Tibial nerve (tissue), 3 donors: ENCODE measurements at regions not wholly inside any gene's neighbourhood (a gene's known extent, or its start where the extent isn't known, plus 50 kb on each side); places are given as distances from the start of the nearest gene placed in this dataset.

Experiments used
- CTCF ChIP-seq, 5 experiments: fragments of 200-600 bp in 3 of 5; fragments of 450-650 bp in 2 of 5; sonication (generic) in 3 of 5; IDR thresholded peaks; one replicate each; pipeline ENCODE4 v1.5.1; 2016 to 2019; ENCODE audit warnings: antibody characterized with exemption in 5 of 5, mild to moderate bottlenecking in 3 of 5, moderate library complexity in 2 of 5
- POLR2A ChIP-seq, 2 donors: fragments of 450-650 bp; IDR thresholded peaks; one replicate each; pipeline ENCODE4 v1.6.1; 2017; ENCODE audit warnings: antibody characterized with exemption in 2 of 2, mild to moderate bottlenecking in 2 of 2, moderate library complexity in 2 of 2

GRCh38 chr6:43977404-43978111 lies 149.7 kb downstream of the MRPL14 start:
- no peak for TF ChIP-seq POLR2A (IDR thresholded peaks at IDR 0.05)
- no peak for TF ChIP-seq CTCF (IDR thresholded peaks at IDR 0.05)
